Activated naive CD4-positive, alpha-beta T cell treated with anti-CD3 and anti-CD28 coated beads, Interleukin-2, amount 50 U/mL, for 24 hours (primary cell): ENCODE measurements at regions not wholly inside any gene's neighbourhood (a gene's known extent, or its start where the extent isn't known, plus 50 kb on each side); places are given as distances from the start of the nearest gene placed in this dataset.

Experiments used
- H3K27ac Mint-ChIP-seq: one replicate; pipeline ENCODE4 v1.8.0; 2021; ENCODE audit warnings: mild to moderate bottlenecking, mixed read lengths
- H3K27me3 Mint-ChIP-seq: one replicate; pipeline ENCODE4 v1.8.0; 2021; ENCODE audit warnings: mixed read lengths
- H3K36me3 Mint-ChIP-seq: one replicate; pipeline ENCODE4 v1.8.0; 2021; ENCODE audit warnings: mixed read lengths
- H3K4me1 Mint-ChIP-seq: one replicate; pipeline ENCODE4 v1.8.0; 2021; ENCODE audit warnings: mixed read lengths
- H3K4me3 Mint-ChIP-seq: one replicate; pipeline ENCODE4 v1.8.0; 2021; ENCODE audit warnings: mild to moderate bottlenecking, mixed read lengths
- H3K9me3 Mint-ChIP-seq: one replicate; pipeline ENCODE4 v1.8.0; 2021; ENCODE audit warnings: mixed read lengths

DNA sequence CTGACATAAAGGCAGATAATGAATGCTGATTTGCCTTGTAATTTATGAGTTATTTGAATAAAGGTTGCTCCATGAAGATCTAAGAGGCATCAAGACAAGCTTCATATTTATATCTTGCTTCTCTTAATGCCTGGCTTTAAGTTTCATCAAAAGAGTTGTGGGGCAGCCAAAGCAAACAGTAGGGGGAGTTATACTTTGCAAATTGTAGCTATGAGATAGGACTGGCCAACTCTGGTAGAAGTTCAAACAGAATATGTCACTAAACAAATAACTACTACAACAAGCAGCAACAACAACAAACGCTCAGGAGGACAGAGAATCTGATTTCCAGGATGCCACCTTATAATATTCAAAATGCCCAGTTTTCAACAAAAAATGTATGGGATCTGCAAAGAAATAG, 69.1 kb upstream of the PLAC1 start:
- Mint-ChIP-seq H3K4me1 (no peaks in the 10 kb centered on the region), H3K27me3 (no peaks in the 10 kb centered on the region), H3K36me3 (no peaks in the 10 kb centered on the region), H3K27ac (no peak overlapping the region), H3K4me3 (no peak overlapping the region), H3K9me3 (no peaks in the 10 kb centered on the region)

- Mint-ChIP-seq H3K27me3 (no peaks in the 10 kb centered on the region), H3K4me1 (no peaks in the 10 kb centered on the region), H3K4me3 (no peak overlapping the region), H3K27ac (no peak overlapping the region), H3K9me3 (no peaks in the 10 kb centered on the region), H3K36me3 (no peaks in the 10 kb centered on the region)
These were observed 66.9 kb upstream of the PLAC1 start for GRCh38 chrX:134725103-134725690.

- Mint-ChIP-seq H3K4me3 (no peak overlapping the region), H3K4me1 (peaks cover 9% of the 10 kb centered on the region)
These were observed 63.7 kb upstream of the PLAC1 start for GRCh38 chrX:134721766-134722532.

DNA sequence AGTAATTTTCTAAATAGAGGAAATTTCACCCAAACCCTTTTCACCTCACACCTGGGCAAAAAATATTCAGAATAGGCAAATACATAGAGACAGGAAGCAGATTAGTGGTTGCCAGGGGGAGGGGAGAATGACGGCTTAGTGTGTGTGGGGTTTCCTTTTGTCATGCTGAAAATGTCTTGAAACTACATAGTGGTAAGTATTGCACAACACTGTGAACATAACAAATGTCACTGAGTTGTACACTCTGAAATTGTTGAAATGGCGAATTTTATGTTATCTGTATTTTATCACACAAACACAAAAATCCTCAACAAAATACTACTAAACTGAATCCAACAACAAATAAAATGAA, 60.7 kb upstream of the PLAC1 start:
- peak overlapping the region; percentile 55 for H3K27ac Mint-ChIP-seq
- H3K9me3 Mint-ChIP-seq, result no peaks in the 10 kb centered on the region
- no peaks in the 10 kb centered on the region for H3K27me3 Mint-ChIP-seq
- peaks cover 9% of the 10 kb centered on the region for H3K4me1 Mint-ChIP-seq
- H3K4me3 Mint-ChIP-seq, result no peak overlapping the region
- H3K36me3 Mint-ChIP-seq, result no peaks in the 10 kb centered on the region

More at GRCh38 chrX:134721766-134722532, 63.7 kb upstream of the PLAC1 start:
- Mint-ChIP-seq H3K27me3 (no peaks in the 10 kb centered on the region), H3K27ac (no peak overlapping the region), H3K9me3 (no peaks in the 10 kb centered on the region), H3K36me3 (no peaks in the 10 kb centered on the region)

DNA sequence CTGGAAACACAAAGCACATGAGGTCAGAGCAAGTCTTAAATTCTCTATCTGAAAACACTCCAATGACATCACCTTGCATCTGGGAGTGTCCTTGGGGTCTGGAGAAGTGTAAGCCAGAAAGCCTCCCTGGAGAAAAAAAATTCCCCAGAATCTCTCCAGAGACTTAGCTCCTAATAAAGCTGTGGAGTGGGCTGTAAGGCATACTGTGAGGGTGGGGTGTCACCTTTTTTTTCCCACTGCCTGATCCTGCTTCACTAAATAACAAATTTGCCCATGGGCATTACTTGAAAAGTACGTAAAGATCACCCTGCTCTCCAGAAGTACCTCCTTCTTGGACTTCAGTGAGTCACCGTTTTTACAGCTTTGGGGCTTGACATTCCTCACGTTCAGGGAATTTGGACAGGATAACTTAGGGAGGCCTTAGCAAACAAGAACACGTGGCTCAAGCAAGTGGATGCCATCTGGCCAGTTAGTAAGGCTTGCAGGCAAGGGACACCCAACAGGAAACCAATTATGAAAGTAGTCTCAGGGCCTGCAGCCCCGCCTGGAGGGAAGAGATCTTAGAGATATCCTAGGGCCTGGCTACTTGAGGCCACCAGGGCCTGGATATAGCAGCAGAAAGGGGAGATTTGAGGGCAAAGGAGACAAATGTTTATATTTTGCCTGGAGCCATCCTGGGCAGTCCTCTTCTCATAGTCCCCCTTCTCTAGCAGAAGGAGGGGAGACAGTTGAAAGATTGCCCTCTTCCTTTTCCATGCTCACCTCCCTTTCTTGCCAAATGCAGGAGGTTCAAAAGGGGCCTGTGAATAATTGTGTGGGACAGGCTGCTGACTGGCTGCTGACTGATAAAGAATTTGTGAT, 60.1 kb upstream of the PLAC1 start:
- H3K4me1 Mint-ChIP-seq, result peaks cover 9% of the 10 kb centered on the region
- H3K27ac Mint-ChIP-seq, result peak overlapping the region; percentile 77
- no peaks in the 10 kb centered on the region for H3K36me3 Mint-ChIP-seq
- no peak overlapping the region for H3K4me3 Mint-ChIP-seq
- H3K9me3 Mint-ChIP-seq, result no peaks in the 10 kb centered on the region
- H3K27me3 Mint-ChIP-seq, result no peaks in the 10 kb centered on the region

DNA sequence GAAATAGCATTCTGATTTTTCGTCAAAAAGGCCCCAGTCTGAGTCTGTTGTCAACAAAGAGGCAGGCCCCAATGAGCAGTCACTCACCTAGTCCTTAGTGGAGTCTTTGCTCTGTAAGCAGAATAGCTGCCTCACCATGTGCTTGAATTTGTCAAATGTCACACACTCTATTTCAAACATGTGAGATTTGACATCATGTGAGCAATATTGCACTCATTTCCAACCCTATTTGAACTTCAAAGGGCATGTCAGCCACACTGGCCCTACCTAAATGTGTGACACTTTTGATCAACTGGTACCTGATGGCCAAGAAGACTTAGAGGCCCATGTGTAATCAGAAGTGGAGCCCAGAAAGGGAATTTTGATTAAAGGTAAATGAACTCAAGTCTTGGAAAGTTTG, 59.4 kb upstream of the PLAC1 start:
- Mint-ChIP-seq H3K36me3 (no peaks in the 10 kb centered on the region), H3K27ac (no peak overlapping the region), H3K4me1 (peaks cover 9% of the 10 kb centered on the region), H3K4me3 (no peak overlapping the region), H3K27me3 (no peaks in the 10 kb centered on the region), H3K9me3 (no peaks in the 10 kb centered on the region)

- Mint-ChIP-seq H3K9me3 (no peaks in the 10 kb centered on the region), H3K4me3 (no peak overlapping the region), H3K27me3 (no peaks in the 10 kb centered on the region), H3K27ac (no peak overlapping the region), H3K36me3 (no peaks in the 10 kb centered on the region), H3K4me1 (peaks cover 9% of the 10 kb centered on the region)
These were observed 58.3 kb upstream of the PLAC1 start for GRCh38 chrX:134716620-134717012.

GRCh38 chrX:134715930-134716619, 57.8 kb upstream of the PLAC1 start:
- Mint-ChIP-seq H3K4me3 (no peak overlapping the region), H3K27ac (no peak overlapping the region), H3K27me3 (no peaks in the 10 kb centered on the region), H3K9me3 (no peaks in the 10 kb centered on the region), H3K4me1 (peaks cover 9% of the 10 kb centered on the region), H3K36me3 (no peaks in the 10 kb centered on the region)

- no peak overlapping the region for H3K4me3 Mint-ChIP-seq
- H3K4me1 Mint-ChIP-seq, result peaks cover 9% of the 10 kb centered on the region
- no peaks in the 10 kb centered on the region for H3K27me3 Mint-ChIP-seq
- H3K9me3 Mint-ChIP-seq, result no peaks in the 10 kb centered on the region
- H3K36me3 Mint-ChIP-seq, result no peaks in the 10 kb centered on the region
- no peak overlapping the region for H3K27ac Mint-ChIP-seq
These were observed 56.4 kb upstream of the PLAC1 start for GRCh38 chrX:134714633-134715110.

DNA sequence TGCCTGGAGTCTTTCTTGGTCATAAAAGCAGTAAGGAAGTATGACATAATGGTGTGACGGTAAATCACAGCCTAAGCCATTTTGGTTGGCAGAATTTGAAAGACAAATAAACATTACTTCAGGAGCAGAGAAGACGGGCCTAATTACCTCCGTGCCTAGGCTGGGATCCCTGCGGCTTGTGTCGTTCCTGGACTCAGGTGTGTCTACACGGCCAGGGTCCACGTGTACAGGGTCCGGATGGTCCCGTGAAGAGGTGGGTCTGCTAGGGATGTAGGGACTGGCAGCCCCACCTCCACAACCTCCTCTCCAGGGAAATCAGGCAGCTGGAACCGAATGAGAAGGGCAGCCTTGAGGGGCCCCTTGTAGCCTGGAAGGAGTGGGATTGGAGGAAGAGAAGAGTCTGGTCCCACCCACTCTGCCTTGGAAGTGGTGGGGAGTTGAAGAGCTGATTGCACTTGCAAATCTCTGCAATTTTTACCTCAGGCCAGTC, 55.4 kb upstream of the PLAC1 start:
- Mint-ChIP-seq H3K27ac (no peak overlapping the region), H3K27me3 (no peaks in the 10 kb centered on the region), H3K4me1 (peaks cover 5% of the 10 kb centered on the region), H3K36me3 (no peaks in the 10 kb centered on the region), H3K4me3 (no peak overlapping the region), H3K9me3 (no peaks in the 10 kb centered on the region)

DNA sequence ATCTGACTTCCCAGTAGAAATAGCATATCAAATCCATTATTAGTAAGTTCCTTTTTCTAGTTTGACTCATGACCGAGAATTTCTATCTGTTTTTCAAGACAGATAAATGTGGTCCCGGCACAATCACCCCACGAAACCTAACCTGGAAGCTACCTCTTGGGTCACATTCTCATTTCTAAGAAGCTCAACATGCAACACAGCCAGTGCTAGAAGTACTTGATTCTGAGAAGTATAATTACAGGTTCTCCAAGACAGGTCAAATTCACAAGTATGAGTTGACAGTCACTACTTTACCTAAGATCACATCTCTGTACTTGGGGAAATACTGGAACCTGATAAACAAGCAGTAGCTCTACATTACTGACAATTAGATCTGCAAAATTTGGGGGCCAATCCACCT, 54.0 kb upstream of the PLAC1 start:
- H3K9me3 Mint-ChIP-seq, result no peaks in the 10 kb centered on the region
- no peaks in the 10 kb centered on the region for H3K36me3 Mint-ChIP-seq
- no peak overlapping the region for H3K4me3 Mint-ChIP-seq
- no peaks in the 10 kb centered on the region for H3K4me1 Mint-ChIP-seq
- H3K27ac Mint-ChIP-seq, result no peak overlapping the region
- no peaks in the 10 kb centered on the region for H3K27me3 Mint-ChIP-seq

GRCh38 chrX:134711135-134711921, 53.1 kb upstream of the PLAC1 start:
- H3K9me3 Mint-ChIP-seq, result no peaks in the 10 kb centered on the region
- H3K27ac Mint-ChIP-seq, result no peak overlapping the region
- H3K27me3 Mint-ChIP-seq, result no peaks in the 10 kb centered on the region
- H3K4me1 Mint-ChIP-seq, result no peaks in the 10 kb centered on the region
- no peaks in the 10 kb centered on the region for H3K36me3 Mint-ChIP-seq
- H3K4me3 Mint-ChIP-seq, result no peak overlapping the region
